ENCODE measurements at regions not wholly inside any gene's neighbourhood (a gene's known extent, or its start where the extent isn't known, plus 50 kb on each side); places are given as distances from the start of the nearest gene placed in this dataset.

- TF ChIP-seq CTCF (IDR thresholded peaks at IDR 0.05) (no peak), EP300 (IDR thresholded peaks at IDR 0.05) (no peak), POLR2A (IDR thresholded peaks at IDR 0.05) (no peak), POLR2AphosphoS5 (IDR thresholded peaks at IDR 0.05) (no peak)
These were observed 250.1 kb upstream of the LUZP2 start for GRCh38 chr11:24246715-24247114.

Data from stomach (tissue), 4 donors.